ENCODE measurements at regions not wholly inside any gene's neighbourhood (a gene's known extent, or its start where the extent isn't known, plus 50 kb on each side); places are given as distances from the start of the nearest gene placed in this dataset.

GRCh38 chr7:25786936-25787335 is 365.1 kb upstream of the NFE2L3 start:
- Mint-ChIP-seq H3K9me3 (no peaks in the 10 kb centered on the region), H3K27ac (no peak overlapping the region), H3K4me1 (no peaks in the 10 kb centered on the region), H3K36me3 (no peaks in the 10 kb centered on the region), H3K4me3 (no peak overlapping the region)
- DNase-seq (ENCODE audit: low spot score in 2 of 2) (no peak), ATAC-seq (no peak)

GRCh38 chr7:25787336-25787735 is 364.7 kb upstream of the NFE2L3 start:
- no peaks in the 10 kb centered on the region for H3K36me3 Mint-ChIP-seq
- H3K4me1 Mint-ChIP-seq, result no peaks in the 10 kb centered on the region
- no peak overlapping the region for H3K27ac Mint-ChIP-seq
- no peaks in the 10 kb centered on the region for H3K9me3 Mint-ChIP-seq
- no peak for DNase-seq (ENCODE audit: low spot score in 2 of 2)
- ATAC-seq, result no peak
- no peak overlapping the region for H3K4me3 Mint-ChIP-seq

GRCh38 chr7:25788371-25788770 is 363.6 kb upstream of the NFE2L3 start:
- H3K36me3 Mint-ChIP-seq, result no peaks in the 10 kb centered on the region
- H3K27ac Mint-ChIP-seq, result no peak overlapping the region
- DNase-seq (ENCODE audit: low spot score in 2 of 2) (no peak), ATAC-seq (no peak)
- no peaks in the 10 kb centered on the region for H3K9me3 Mint-ChIP-seq
- no peak overlapping the region for H3K4me3 Mint-ChIP-seq
- H3K4me1 Mint-ChIP-seq, result no peaks in the 10 kb centered on the region

- H3K4me3 Mint-ChIP-seq, result no peak overlapping the region
- no peaks in the 10 kb centered on the region for H3K4me1 Mint-ChIP-seq
- ATAC-seq (no peak), DNase-seq (ENCODE audit: low spot score in 2 of 2) (no peak)
- H3K36me3 Mint-ChIP-seq, result no peaks in the 10 kb centered on the region
- H3K9me3 Mint-ChIP-seq, result no peaks in the 10 kb centered on the region
- H3K27ac Mint-ChIP-seq, result no peak overlapping the region
Measured at GRCh38 chr7:25788961-25789620, 362.9 kb upstream of the NFE2L3 start.

- H3K27ac Mint-ChIP-seq, result no peak overlapping the region
- H3K4me1 Mint-ChIP-seq, result no peaks in the 10 kb centered on the region
- H3K36me3 Mint-ChIP-seq, result no peaks in the 10 kb centered on the region
- H3K9me3 Mint-ChIP-seq, result no peaks in the 10 kb centered on the region
- no peak for DNase-seq (ENCODE audit: low spot score in 2 of 2)
- no peak overlapping the region for H3K4me3 Mint-ChIP-seq
- ATAC-seq, result no peak
Measured at GRCh38 chr7:25789701-25790640, 362.0 kb upstream of the NFE2L3 start.

GRCh38 chr7:25790963-25791362 is 361.0 kb upstream of the NFE2L3 start:
- Mint-ChIP-seq H3K36me3 (no peaks in the 10 kb centered on the region), H3K27ac (no peak overlapping the region), H3K4me1 (no peaks in the 10 kb centered on the region), H3K9me3 (no peaks in the 10 kb centered on the region), H3K4me3 (no peak overlapping the region)
- ATAC-seq, result no peak
- no peak for DNase-seq (ENCODE audit: low spot score in 2 of 2)

- H3K27ac Mint-ChIP-seq, result no peak overlapping the region
- DNase-seq (ENCODE audit: low spot score in 2 of 2) (no peak), ATAC-seq (no peak)
- H3K4me1 Mint-ChIP-seq, result no peaks in the 10 kb centered on the region
- H3K36me3 Mint-ChIP-seq, result no peaks in the 10 kb centered on the region
- H3K4me3 Mint-ChIP-seq, result no peak overlapping the region
- H3K9me3 Mint-ChIP-seq, result no peaks in the 10 kb centered on the region
Measured at GRCh38 chr7:25792586-25792985, 359.4 kb upstream of the NFE2L3 start.

- Mint-ChIP-seq H3K4me3 (no peak overlapping the region), H3K4me1 (no peaks in the 10 kb centered on the region), H3K36me3 (no peaks in the 10 kb centered on the region), H3K27ac (no peak overlapping the region), H3K9me3 (no peaks in the 10 kb centered on the region)
- ATAC-seq (no peak), DNase-seq (ENCODE audit: low spot score in 2 of 2) (no peak)
Measured at GRCh38 chr7:25795824-25796235, 356.2 kb upstream of the NFE2L3 start.

- ATAC-seq (no peak), DNase-seq (ENCODE audit: low spot score in 2 of 2) (no peak)
- H3K4me3 Mint-ChIP-seq, result no peak overlapping the region
- no peaks in the 10 kb centered on the region for H3K36me3 Mint-ChIP-seq
- no peak overlapping the region for H3K27ac Mint-ChIP-seq
- no peaks in the 10 kb centered on the region for H3K4me1 Mint-ChIP-seq
- H3K9me3 Mint-ChIP-seq, result no peaks in the 10 kb centered on the region
Measured at GRCh38 chr7:25798344-25798743, 353.7 kb upstream of the NFE2L3 start.

GRCh38 chr7:25801214-25801613 is 350.8 kb upstream of the NFE2L3 start:
- H3K9me3 Mint-ChIP-seq, result no peaks in the 10 kb centered on the region
- ATAC-seq (no peak), DNase-seq (ENCODE audit: low spot score in 2 of 2) (no peak)
- no peaks in the 10 kb centered on the region for H3K4me1 Mint-ChIP-seq
- no peak overlapping the region for H3K4me3 Mint-ChIP-seq
- H3K27ac Mint-ChIP-seq, result no peak overlapping the region
- H3K36me3 Mint-ChIP-seq, result no peaks in the 10 kb centered on the region

- DNase-seq (ENCODE audit: low spot score in 2 of 2), result no peak
- no peak overlapping the region for H3K27ac Mint-ChIP-seq
- H3K36me3 Mint-ChIP-seq, result no peaks in the 10 kb centered on the region
- no peaks in the 10 kb centered on the region for H3K4me1 Mint-ChIP-seq
- H3K4me3 Mint-ChIP-seq, result no peak overlapping the region
- ATAC-seq, result peak; percentile 55
- no peaks in the 10 kb centered on the region for H3K9me3 Mint-ChIP-seq
Measured at GRCh38 chr7:25802057-25802456, 349.9 kb upstream of the NFE2L3 start.

GRCh38 chr7:25802473-25802872 is 349.5 kb upstream of the NFE2L3 start:
- ATAC-seq (peak; percentile 66), DNase-seq (ENCODE audit: low spot score in 2 of 2) (peak in 1 of 2 donors; percentile 25)
- Mint-ChIP-seq H3K36me3 (no peaks in the 10 kb centered on the region), H3K4me1 (no peaks in the 10 kb centered on the region), H3K4me3 (no peak overlapping the region), H3K9me3 (no peaks in the 10 kb centered on the region), H3K27ac (no peak overlapping the region)

GRCh38 chr7:25803117-25803887 is 348.7 kb upstream of the NFE2L3 start:
- Mint-ChIP-seq H3K4me3 (no peak overlapping the region), H3K36me3 (no peaks in the 10 kb centered on the region), H3K9me3 (no peaks in the 10 kb centered on the region), H3K27ac (no peak overlapping the region), H3K4me1 (no peaks in the 10 kb centered on the region)
- DNase-seq (ENCODE audit: low spot score in 2 of 2) (no peak), ATAC-seq (peak; percentile 63)

GRCh38 chr7:25804154-25804553 is 347.8 kb upstream of the NFE2L3 start:
- no peak overlapping the region for H3K27ac Mint-ChIP-seq
- no peaks in the 10 kb centered on the region for H3K9me3 Mint-ChIP-seq
- DNase-seq (ENCODE audit: low spot score in 2 of 2), result peak in 1 of 2 donors; percentile 35
- H3K36me3 Mint-ChIP-seq, result no peaks in the 10 kb centered on the region
- ATAC-seq, result no peak
- no peak overlapping the region for H3K4me3 Mint-ChIP-seq
- H3K4me1 Mint-ChIP-seq, result no peaks in the 10 kb centered on the region

- no peaks in the 10 kb centered on the region for H3K9me3 Mint-ChIP-seq
- ATAC-seq (no peak), DNase-seq (ENCODE audit: low spot score in 2 of 2) (no peak)
- H3K27ac Mint-ChIP-seq, result no peak overlapping the region
- no peak overlapping the region for H3K4me3 Mint-ChIP-seq
- H3K4me1 Mint-ChIP-seq, result no peaks in the 10 kb centered on the region
- H3K36me3 Mint-ChIP-seq, result no peaks in the 10 kb centered on the region
Measured at GRCh38 chr7:25805027-25805687, 346.8 kb upstream of the NFE2L3 start.
